PFSK-1 (cell line): ENCODE measurements at regions not wholly inside any gene's neighbourhood (a gene's known extent, or its start where the extent isn't known, plus 50 kb on each side); places are given as distances from the start of the nearest gene placed in this dataset.

ENCODE experiments used
- FOXP2 ChIP-seq: optimal IDR thresholded peaks from 2 replicates; pipeline ENCODE3; 2011; ENCODE audit warnings: borderline replicate concordance, control low read depth, inconsistent platforms; ENCODE audit not compliant: insufficient read depth; ENCODE audit errors: extremely low read length, extremely low read depth
- POLR2AphosphoS5 ChIP-seq: IDR thresholded peaks from 2 replicates; pipeline ENCODE4 v1.6.1; 2012; ENCODE audit warnings: low read depth, mild to moderate bottlenecking, control low read depth, low read length, moderate library complexity
- SIN3A ChIP-seq: IDR thresholded peaks from 2 replicates; pipeline ENCODE4 v1.6.1; 2012; ENCODE audit warnings: mild to moderate bottlenecking, low read length, moderate library complexity, borderline replicate concordance; ENCODE audit not compliant: insufficient read depth
- TAF1 ChIP-seq: IDR thresholded peaks from 2 replicates; pipeline ENCODE4 v1.6.1; 2012; ENCODE audit warnings: low read length, control low read depth, borderline replicate concordance; ENCODE audit not compliant: insufficient read depth
- TF ChIP-seq, protein P1 (sequence below), 2 experiments: IDR thresholded peaks; 2 replicates each; pipeline versions ENCODE4 v1.6.1 to v1.8.0; 2011 to 2012; ENCODE audit warnings: low read depth in 2 of 2, low read length in 2 of 2, control low read depth in 1 of 2, inconsistent platforms in 1 of 2, mild to moderate bottlenecking in 1 of 2, moderate library complexity in 1 of 2; ENCODE audit not compliant: insufficient read depth in 1 of 2

DNA sequence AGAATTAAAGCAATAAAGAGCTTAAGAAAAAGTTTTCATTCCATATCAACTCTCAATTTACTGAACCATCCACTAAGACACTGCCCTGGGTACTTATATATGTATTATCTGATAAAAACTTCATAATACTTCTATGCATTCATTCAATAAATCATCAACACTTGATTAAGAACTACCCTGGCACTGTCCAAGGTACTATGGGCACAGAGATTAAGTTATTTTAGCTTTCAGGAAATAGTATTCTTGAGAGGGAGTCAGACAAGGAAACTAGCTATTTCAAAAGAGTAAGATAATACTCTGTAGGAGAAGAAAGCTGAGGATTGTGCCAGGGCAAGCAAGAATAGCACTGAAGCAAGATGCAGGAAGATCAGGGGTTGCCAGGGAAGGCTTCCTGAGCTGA is 640.8 kb downstream of the FAM181B start:
- no peak for TF ChIP-seq POLR2AphosphoS5
- TF ChIP-seq, protein P1, sequence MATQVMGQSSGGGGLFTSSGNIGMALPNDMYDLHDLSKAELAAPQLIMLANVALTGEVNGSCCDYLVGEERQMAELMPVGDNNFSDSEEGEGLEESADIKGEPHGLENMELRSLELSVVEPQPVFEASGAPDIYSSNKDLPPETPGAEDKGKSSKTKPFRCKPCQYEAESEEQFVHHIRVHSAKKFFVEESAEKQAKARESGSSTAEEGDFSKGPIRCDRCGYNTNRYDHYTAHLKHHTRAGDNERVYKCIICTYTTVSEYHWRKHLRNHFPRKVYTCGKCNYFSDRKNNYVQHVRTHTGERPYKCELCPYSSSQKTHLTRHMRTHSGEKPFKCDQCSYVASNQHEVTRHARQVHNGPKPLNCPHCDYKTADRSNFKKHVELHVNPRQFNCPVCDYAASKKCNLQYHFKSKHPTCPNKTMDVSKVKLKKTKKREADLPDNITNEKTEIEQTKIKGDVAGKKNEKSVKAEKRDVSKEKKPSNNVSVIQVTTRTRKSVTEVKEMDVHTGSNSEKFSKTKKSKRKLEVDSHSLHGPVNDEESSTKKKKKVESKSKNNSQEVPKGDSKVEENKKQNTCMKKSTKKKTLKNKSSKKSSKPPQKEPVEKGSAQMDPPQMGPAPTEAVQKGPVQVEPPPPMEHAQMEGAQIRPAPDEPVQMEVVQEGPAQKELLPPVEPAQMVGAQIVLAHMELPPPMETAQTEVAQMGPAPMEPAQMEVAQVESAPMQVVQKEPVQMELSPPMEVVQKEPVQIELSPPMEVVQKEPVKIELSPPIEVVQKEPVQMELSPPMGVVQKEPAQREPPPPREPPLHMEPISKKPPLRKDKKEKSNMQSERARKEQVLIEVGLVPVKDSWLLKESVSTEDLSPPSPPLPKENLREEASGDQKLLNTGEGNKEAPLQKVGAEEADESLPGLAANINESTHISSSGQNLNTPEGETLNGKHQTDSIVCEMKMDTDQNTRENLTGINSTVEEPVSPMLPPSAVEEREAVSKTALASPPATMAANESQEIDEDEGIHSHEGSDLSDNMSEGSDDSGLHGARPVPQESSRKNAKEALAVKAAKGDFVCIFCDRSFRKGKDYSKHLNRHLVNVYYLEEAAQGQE (IDR thresholded peaks at IDR 0.05; ENCODE audit: insufficient read depth in 1 of 2, low read depth in 2 of 2, low read length in 2 of 2): peak in 1 of 2 experiments; percentile 76; a peak in 1 of 4 replicates
- TF ChIP-seq SIN3A: no peak
- no peak for TF ChIP-seq TAF1
- no peak for TF ChIP-seq FOXP2
